K562 (cell line): ENCODE measurements at regions not wholly inside any gene's neighbourhood (a gene's known extent, or its start where the extent isn't known, plus 50 kb on each side); places are given as distances from the start of the nearest gene placed in this dataset.

Experiments
- ATF1 ChIP-seq, 2 experiments: fragments of 450-650 bp in 1 of 2; IDR thresholded peaks; 2 replicates each; pipeline ENCODE4 v1.6.1; 2016; ENCODE audit warnings: missing compliant biosample characterization in 1 of 2, missing genetic modification characterization in 1 of 2
- CBX1 ChIP-seq: sonication (generic); IDR thresholded peaks from 2 replicates; pipeline ENCODE4 v1.6.1; 2016; ENCODE audit warnings: antibody characterized with exemption, low read depth, mild to moderate bottlenecking
- CTCF ChIP-seq, 3 experiments: IDR thresholded peaks in 2 of 3; conservative IDR thresholded peaks in 1 of 3; 2 replicates each; pipeline ENCODE4 v1.5.1; 2011 to 2012; ENCODE audit warnings: low read length in 3 of 3, mild to moderate bottlenecking in 3 of 3, control low read depth in 2 of 3, improper control_type of control experiment in 1 of 3, inconsistent platforms in 1 of 3, low read depth in 1 of 3, mixed read lengths in 1 of 3, moderate library complexity in 1 of 3; ENCODE audit not compliant: insufficient read depth in 2 of 3
- EHMT2 ChIP-seq: fragments of 450-650 bp; IDR thresholded peaks from 2 replicates; pipeline ENCODE4 v1.6.1; 2018; ENCODE audit warnings: antibody characterized with exemption
- EP300 ChIP-seq: IDR thresholded peaks from 2 replicates; pipeline ENCODE4 v1.6.1; 2012; ENCODE audit warnings: low read length, improper control_type of control experiment
- ESRRA ChIP-seq: fragments of 450-650 bp; IDR thresholded peaks from 2 replicates; pipeline ENCODE4 v1.6.1; 2014; ENCODE audit warnings: low read depth, mild to moderate bottlenecking, moderate library complexity, borderline replicate concordance
- PTTG1 ChIP-seq: fragments of 450-650 bp; IDR thresholded peaks from 2 replicates; pipeline ENCODE4 v1.6.1; 2016; ENCODE audit warnings: low read depth, mild to moderate bottlenecking, missing genetic modification characterization, missing compliant biosample characterization
- ZBTB7A ChIP-seq: IDR thresholded peaks from 2 replicates; pipeline ENCODE4 v1.6.1; 2011; ENCODE audit warnings: low read depth, mild to moderate bottlenecking, low read length, moderate library complexity, borderline replicate concordance; ENCODE audit not compliant: control insufficient read depth
- ZFP30 ChIP-seq: fragments of 250-450 bp; sonication (Bioruptor Pico); IDR thresholded peaks from 2 replicates; pipeline ENCODE4 v1.8.0; 2022; ENCODE audit warnings: moderate library complexity, mild to moderate bottlenecking, inconsistent platforms, borderline replicate concordance
- ZNF184 ChIP-seq: sonication (generic); formaldehyde crosslinking; IDR thresholded peaks from 2 replicates; pipeline ENCODE4 v1.5.0; 2020; ENCODE audit warnings: missing genetic modification reagents
- ZNF232 ChIP-seq: sonication (generic); formaldehyde crosslinking; IDR thresholded peaks from 2 replicates; pipeline ENCODE4 v1.8.0; 2022; ENCODE audit warnings: mild to moderate bottlenecking, missing genetic modification reagents
- ZNF407 ChIP-seq: fragments of 450-650 bp; IDR thresholded peaks from 2 replicates; pipeline ENCODE4 v1.6.1; 2016; ENCODE audit warnings: low read depth
- TF ChIP-seq, protein P1 (sequence below): sonication (generic); formaldehyde crosslinking; IDR thresholded peaks from 2 replicates; pipeline ENCODE4 v1.8.1; 2022; ENCODE audit warnings: missing genetic modification reagents

DNA sequence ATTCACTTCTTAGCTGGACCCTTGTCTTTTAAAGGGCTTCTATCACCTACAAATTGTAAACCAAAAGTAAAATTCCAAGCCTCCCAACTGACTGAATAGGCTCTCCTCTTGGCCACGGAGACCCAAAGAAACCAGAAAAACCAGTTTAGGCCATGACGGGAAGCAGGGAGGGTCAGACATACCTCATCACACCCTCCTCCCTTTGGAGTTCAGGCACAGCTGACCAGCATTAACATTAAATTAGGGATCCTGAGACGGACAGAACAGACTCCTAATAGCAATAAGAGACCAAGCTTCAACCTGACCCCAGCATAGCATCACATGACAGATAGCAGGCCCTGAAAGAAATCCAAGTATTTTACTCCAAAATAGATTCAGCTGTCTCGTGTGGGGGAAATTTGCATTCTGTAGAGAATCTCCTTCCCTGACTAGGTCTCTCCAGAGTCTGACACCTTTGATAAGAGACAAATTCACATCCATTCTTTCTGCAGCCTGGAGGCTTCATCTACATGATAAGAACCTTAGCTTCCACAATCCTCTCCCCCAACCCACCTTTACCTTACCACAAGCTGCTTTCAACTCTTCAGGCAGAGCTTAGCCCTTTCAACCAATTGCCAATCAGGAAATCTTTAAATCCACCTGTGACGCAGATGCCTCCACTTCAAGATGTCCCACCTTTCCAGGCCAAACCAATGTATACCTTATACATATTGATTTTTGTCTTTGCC is 177.1 kb upstream of the RAB4A start:
- TF ChIP-seq ZNF232 (CRISPR knock-in tag) (no peak), EHMT2 (no peak), ZNF407 (no peak), EP300 (no peak), ATF1 (CRISPR knock-in tag; IDR thresholded peaks at IDR 0.05) (no peak), ATF1 (tag; IDR thresholded peaks at IDR 0.05) (no peak), PTTG1 (tag) (no peak), CTCF (IDR thresholded peaks at IDR 0.05 in 2 of 3, conservative IDR thresholded peaks at IDR 0.05 in 1 of 3; ENCODE audit: insufficient read depth in 2 of 3, low read depth in 1 of 3, low read length in 3 of 3) (no peak), CBX1 (no peak), ZFP30 (CRISPR knock-in tag) (no peak), ZNF184 (CRISPR knock-in tag) (no peak), ESRRA (no peak), ZBTB7A (no peak)
- TF ChIP-seq, protein P1, sequence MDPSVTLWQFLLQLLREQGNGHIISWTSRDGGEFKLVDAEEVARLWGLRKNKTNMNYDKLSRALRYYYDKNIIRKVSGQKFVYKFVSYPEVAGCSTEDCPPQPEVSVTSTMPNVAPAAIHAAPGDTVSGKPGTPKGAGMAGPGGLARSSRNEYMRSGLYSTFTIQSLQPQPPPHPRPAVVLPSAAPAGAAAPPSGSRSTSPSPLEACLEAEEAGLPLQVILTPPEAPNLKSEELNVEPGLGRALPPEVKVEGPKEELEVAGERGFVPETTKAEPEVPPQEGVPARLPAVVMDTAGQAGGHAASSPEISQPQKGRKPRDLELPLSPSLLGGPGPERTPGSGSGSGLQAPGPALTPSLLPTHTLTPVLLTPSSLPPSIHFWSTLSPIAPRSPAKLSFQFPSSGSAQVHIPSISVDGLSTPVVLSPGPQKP (CRISPR knock-in tag) = no peak
